ENCODE measurements at regions not wholly inside any gene's neighbourhood (a gene's known extent, or its start where the extent isn't known, plus 50 kb on each side); places are given as distances from the start of the nearest gene placed in this dataset.
"Not testable (repeated sequence)": the region's sequence is repeated elsewhere in the genome, so short reads cannot be mapped to it uniquely, and the experiment has no call there.

DNA sequence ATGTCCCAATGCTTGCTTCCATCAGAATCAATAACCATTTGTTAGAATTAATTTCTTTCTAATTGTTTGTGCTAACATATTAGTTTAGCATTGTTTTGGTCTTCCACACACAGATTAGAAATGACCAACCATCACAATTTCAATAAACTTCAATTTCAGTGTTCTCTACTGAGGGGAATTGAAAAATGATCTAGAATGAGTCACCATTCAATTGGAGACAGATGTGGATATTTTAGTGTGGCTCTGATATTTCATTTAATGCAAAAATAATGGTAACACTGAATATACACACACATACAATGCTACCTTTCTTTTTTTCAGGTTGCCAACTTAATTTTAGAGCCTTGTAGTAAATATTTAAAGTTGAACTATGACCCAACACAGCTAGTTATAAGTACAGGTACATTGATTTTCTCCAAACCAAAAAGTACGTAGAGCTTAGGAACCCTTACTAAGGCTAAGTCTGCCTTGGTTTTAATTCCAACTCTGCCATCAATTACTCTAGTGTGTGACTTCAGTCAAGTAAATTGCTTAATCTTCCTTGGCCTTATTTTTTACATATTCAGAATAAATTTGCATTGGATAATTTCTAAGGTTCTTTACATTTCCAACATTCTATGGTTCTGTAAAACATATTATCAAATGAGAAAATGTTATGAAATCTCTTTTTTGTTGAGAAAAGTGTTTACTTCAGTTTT lies 143.9 kb downstream of the DMRTA1 start:
- Mint-ChIP-seq H3K27me3 (ENCODE audit: low read depth) (no peaks in the 10 kb centered on the region), H3K9me3 (peaks cover 0 to 2% of the 10 kb centered on the region in 2 donors), H3K36me3 (ENCODE audit: insufficient read depth in 2 of 2) (no peaks in the 10 kb centered on the region), H3K4me1 (ENCODE audit: low read depth) (no peaks in the 10 kb centered on the region), H3K27ac (no peak overlapping the region), H3K4me3 (no peak overlapping the region)
- no peak for DNase-seq
- ATAC-seq (replicated peaks in 1 of 2): no peak

DNA sequence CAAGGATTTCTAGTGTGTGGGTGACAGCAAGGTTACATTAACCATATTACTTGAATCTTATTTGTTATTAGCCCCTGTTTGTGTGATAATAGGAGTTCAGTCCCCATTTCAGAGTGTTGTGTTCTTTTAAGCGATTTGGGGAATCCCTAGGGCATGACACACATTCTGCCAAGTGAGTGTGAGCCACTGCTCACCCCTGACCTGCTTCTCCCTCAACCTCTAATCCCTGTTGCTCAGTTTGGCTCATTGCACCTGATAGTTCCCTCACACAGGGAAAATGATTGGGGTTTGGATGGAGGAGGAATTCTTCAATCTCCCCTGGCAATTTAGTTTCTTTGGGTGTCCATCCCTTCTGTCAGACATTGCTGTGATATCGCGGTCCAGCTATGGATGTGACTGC lies 149.2 kb downstream of the DMRTA1 start:
- Mint-ChIP-seq H3K36me3 (ENCODE audit: insufficient read depth in 2 of 2) (no peaks in the 10 kb centered on the region), H3K4me3 (no peak overlapping the region), H3K27ac (no peak overlapping the region), H3K27me3 (ENCODE audit: low read depth) (no peaks in the 10 kb centered on the region), H3K9me3 (no peaks in the 10 kb centered on the region), H3K4me1 (ENCODE audit: low read depth) (no peaks in the 10 kb centered on the region)
- no peak for ATAC-seq (replicated peaks in 1 of 2)
- no peak for DNase-seq

DNA sequence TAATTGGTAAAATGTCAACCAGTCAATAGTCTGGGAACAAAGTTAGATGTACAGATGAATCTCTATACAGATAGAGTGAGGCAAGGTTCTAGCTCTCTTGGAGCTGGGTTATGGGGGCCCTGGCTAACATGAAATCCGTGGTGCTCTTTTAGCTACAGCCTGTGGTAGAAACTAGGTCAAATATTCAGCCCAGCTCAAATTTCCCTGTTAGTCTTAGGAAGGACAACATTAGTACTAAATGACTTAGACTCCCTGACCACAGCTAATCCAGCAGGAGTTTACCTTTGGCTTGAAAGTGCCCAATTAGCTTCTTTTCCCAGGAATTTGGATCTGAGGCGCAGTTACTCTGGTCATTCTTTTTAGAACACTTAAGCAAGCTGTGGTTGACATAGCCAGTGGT lies 170.5 kb downstream of the DMRTA1 start:
- H3K9me3 Mint-ChIP-seq: peaks cover 1 to 9% of the 10 kb centered on the region in 2 donors

GRCh38 chr9:22622815-22623214 lies 176.2 kb downstream of the DMRTA1 start:
- Mint-ChIP-seq H3K27ac (no peak overlapping the region), H3K9me3 (peaks cover 2% of the 10 kb centered on the region in 2 donors), H3K36me3 (ENCODE audit: insufficient read depth in 2 of 2) (no peaks in the 10 kb centered on the region), H3K4me3 (no peak overlapping the region), H3K27me3 (ENCODE audit: low read depth) (no peaks in the 10 kb centered on the region), H3K4me1 (ENCODE audit: low read depth) (no peaks in the 10 kb centered on the region)
- DNase-seq: no peak
- ATAC-seq (replicated peaks in 1 of 2): no peak

More for the DNA sequence above, 170.5 kb downstream of the DMRTA1 start:
- no peak for ATAC-seq (replicated peaks in 1 of 2)
- Mint-ChIP-seq H3K27me3 (ENCODE audit: low read depth) (no peaks in the 10 kb centered on the region), H3K4me3 (no peak overlapping the region), H3K4me1 (ENCODE audit: low read depth) (no peaks in the 10 kb centered on the region), H3K27ac (no peak overlapping the region), H3K36me3 (ENCODE audit: insufficient read depth in 2 of 2) (no peaks in the 10 kb centered on the region)
- DNase-seq: no peak

GRCh38 chr9:22623236-22623635 lies 176.6 kb downstream of the DMRTA1 start:
- no peak for ATAC-seq (replicated peaks in 1 of 2)
- H3K9me3 Mint-ChIP-seq: peaks cover 2% of the 10 kb centered on the region in 2 donors
- DNase-seq: no peak
- no peak overlapping the region for H3K27ac Mint-ChIP-seq
- H3K4me1 Mint-ChIP-seq (ENCODE audit: low read depth): no peaks in the 10 kb centered on the region
- H3K27me3 Mint-ChIP-seq (ENCODE audit: low read depth): no peaks in the 10 kb centered on the region
- H3K36me3 Mint-ChIP-seq (ENCODE audit: insufficient read depth in 2 of 2): no peaks in the 10 kb centered on the region
- no peak overlapping the region for H3K4me3 Mint-ChIP-seq

DNA sequence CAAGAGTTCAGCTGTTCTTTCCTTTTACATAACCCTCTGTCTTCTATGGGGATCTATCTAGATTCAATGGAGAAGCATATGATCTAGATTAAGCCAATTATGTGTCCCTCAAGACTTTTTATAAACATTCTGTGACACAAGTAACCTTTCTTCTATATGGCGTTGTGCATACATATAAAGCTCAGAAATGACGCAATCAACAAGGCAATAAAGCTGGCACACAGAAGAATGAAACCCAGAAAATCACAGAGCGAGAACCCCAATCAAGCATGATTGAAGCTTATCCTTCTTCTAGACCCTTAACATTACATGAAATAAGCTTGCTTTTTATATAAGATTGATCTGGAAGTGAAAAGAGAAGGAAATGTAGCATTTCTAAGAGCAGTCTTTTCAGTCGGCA lies 178.9 kb downstream of the DMRTA1 start:
- DNase-seq: no peak
- Mint-ChIP-seq H3K4me1 (ENCODE audit: low read depth) (no peaks in the 10 kb centered on the region), H3K4me3 (no peak overlapping the region), H3K9me3 (peaks cover 5 to 8% of the 10 kb centered on the region in 2 donors), H3K27me3 (ENCODE audit: low read depth) (no peaks in the 10 kb centered on the region), H3K36me3 (ENCODE audit: insufficient read depth in 2 of 2) (no peaks in the 10 kb centered on the region), H3K27ac (no peak overlapping the region)
- ATAC-seq (replicated peaks in 1 of 2): no peak

DNA sequence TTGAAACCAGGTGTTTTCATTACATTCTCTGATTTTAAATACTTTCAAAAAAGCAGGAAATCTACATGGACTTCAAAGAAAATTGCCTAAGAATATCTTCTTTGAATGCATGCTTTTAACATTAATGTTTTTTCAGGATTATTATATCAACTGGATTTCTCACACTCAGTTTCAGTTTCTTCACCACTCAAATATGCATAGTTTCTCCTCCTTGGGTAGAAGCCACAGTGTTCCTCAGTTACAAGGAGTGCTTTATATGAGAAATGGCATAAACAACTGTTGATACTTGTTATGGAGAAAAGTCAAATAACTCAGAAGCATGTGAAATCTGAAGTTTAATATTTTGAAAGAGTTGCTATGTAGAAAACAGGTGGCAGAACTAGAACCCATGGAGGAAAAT lies 196.9 kb downstream of the DMRTA1 start:
- no peaks in the 10 kb centered on the region for H3K36me3 Mint-ChIP-seq (ENCODE audit: insufficient read depth in 2 of 2)
- H3K4me3 Mint-ChIP-seq: no peak overlapping the region
- H3K27ac Mint-ChIP-seq: no peak overlapping the region
- ATAC-seq (replicated peaks in 1 of 2): no peak
- no peaks in the 10 kb centered on the region for H3K4me1 Mint-ChIP-seq (ENCODE audit: low read depth)
- no peaks in the 10 kb centered on the region for H3K27me3 Mint-ChIP-seq (ENCODE audit: low read depth)
- H3K9me3 Mint-ChIP-seq: no peaks in the 10 kb centered on the region
- DNase-seq: no peak

DNA sequence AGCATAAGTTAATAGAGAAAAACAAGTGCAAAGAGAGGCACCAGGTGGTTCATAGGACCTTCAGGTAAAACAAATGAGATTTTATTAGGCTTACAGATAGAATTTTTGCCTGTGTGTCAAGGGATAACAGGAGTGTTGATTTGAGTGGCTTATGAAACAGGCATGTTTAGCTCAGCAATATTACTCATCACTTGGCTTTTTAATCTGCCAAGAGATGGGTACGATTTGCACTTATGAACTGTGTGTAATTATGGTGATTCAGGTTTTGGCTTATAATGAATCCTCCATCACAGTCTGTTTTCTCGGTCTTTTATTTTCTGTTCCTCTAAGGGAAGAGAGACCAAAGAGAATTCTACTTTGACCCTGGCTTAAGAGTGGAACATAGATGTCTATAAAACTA lies 199.3 kb downstream of the DMRTA1 start:
- no peaks in the 10 kb centered on the region for H3K27me3 Mint-ChIP-seq (ENCODE audit: low read depth)
- H3K36me3 Mint-ChIP-seq (ENCODE audit: insufficient read depth in 2 of 2): no peaks in the 10 kb centered on the region

DNA sequence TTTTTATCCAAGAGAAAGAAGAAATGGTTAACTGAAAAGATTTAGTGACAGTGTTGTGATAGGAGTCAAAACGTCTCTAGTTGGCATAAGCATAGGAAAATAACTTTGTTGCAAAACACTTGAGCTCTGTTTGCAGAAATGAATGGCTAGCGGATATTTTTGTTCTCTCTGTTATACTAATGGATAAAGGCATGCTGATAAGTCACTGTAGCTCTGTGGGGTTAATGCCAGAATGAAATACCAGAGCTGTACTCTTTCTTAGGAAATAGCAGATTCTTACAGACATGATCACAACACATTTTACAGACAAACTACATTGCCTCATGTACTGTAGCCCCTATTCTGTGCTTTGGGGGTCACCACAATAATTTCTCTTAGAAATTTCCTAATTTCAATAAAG lies 202.8 kb downstream of the DMRTA1 start:
- ATAC-seq (replicated peaks in 1 of 2): no peak
- DNase-seq: no peak
- H3K27ac Mint-ChIP-seq: no peak overlapping the region
- H3K9me3 Mint-ChIP-seq: peaks cover 0 to 6% of the 10 kb centered on the region in 2 donors
- H3K36me3 Mint-ChIP-seq (ENCODE audit: insufficient read depth in 2 of 2): no peaks in the 10 kb centered on the region
- no peaks in the 10 kb centered on the region for H3K27me3 Mint-ChIP-seq (ENCODE audit: low read depth)
- no peak overlapping the region for H3K4me3 Mint-ChIP-seq
- no peaks in the 10 kb centered on the region for H3K4me1 Mint-ChIP-seq (ENCODE audit: low read depth)

More for the DNA sequence above, 199.3 kb downstream of the DMRTA1 start:
- H3K4me1 Mint-ChIP-seq (ENCODE audit: low read depth): no peaks in the 10 kb centered on the region
- H3K27ac Mint-ChIP-seq: no peak overlapping the region
- H3K9me3 Mint-ChIP-seq: no peaks in the 10 kb centered on the region
- DNase-seq (no peak), ATAC-seq (replicated peaks in 1 of 2) (no peak)
- H3K4me3 Mint-ChIP-seq: no peak overlapping the region

DNA sequence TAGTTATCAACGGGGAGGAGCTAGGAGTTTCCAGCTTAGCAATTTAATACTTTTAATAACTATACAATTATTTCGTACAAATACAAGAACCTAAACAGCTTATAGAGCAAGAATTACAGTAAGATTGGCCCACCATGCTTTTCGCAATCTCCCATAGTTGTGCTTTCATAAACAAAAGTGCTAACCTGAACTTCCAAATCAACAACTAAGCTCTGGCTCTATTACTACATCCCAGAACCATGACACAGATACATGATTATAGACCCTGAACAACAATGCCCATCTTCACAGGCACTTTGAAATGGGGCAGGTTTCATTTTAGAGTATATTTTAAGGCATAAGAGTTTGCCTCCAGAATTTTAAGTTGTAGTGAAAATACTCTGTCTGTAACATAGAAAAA lies 203.5 kb downstream of the DMRTA1 start:
- Mint-ChIP-seq H3K4me3 (no peak overlapping the region), H3K27ac (no peak overlapping the region), H3K36me3 (ENCODE audit: insufficient read depth in 2 of 2) (no peaks in the 10 kb centered on the region), H3K9me3 (peaks cover 0 to 6% of the 10 kb centered on the region in 2 donors), H3K4me1 (ENCODE audit: low read depth) (no peaks in the 10 kb centered on the region), H3K27me3 (ENCODE audit: low read depth) (no peaks in the 10 kb centered on the region)
- ATAC-seq (replicated peaks in 1 of 2): no peak
- DNase-seq: no peak

GRCh38 chr9:22650946-22651345 lies 204.3 kb downstream of the DMRTA1 start:
- H3K36me3 Mint-ChIP-seq (ENCODE audit: insufficient read depth in 2 of 2): no peaks in the 10 kb centered on the region
- no peaks in the 10 kb centered on the region for H3K4me1 Mint-ChIP-seq (ENCODE audit: low read depth)

DNA sequence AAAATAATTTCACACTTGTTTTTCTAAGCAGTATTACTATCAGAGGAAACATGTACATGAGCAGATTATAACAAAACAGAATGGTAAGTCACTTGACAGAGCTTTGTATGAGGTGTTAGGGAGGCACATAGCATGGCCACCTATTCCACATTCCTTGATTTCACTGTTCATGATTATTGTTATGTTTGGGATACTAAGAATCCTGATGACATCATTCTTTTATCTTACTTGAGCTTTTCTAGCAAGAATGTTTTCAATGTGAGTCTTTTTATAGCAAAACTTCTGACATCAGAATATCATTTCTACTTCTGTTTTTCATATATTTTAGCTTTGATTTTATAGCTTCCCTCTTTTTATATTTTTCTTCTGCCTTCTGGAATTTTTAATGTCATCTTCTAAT lies 208.2 kb downstream of the DMRTA1 start:
- DNase-seq: no peak
- Mint-ChIP-seq H3K4me1 (ENCODE audit: low read depth) (no peaks in the 10 kb centered on the region), H3K27ac (no peak overlapping the region), H3K27me3 (ENCODE audit: low read depth) (no peaks in the 10 kb centered on the region), H3K36me3 (ENCODE audit: insufficient read depth in 2 of 2) (no peaks in the 10 kb centered on the region), H3K9me3 (peaks cover 0 to 6% of the 10 kb centered on the region in 2 donors), H3K4me3 (no peak overlapping the region)
- no peak for ATAC-seq (replicated peaks in 1 of 2)

More at GRCh38 chr9:22650946-22651345, 204.3 kb downstream of the DMRTA1 start:
- DNase-seq: no peak
- no peak for ATAC-seq (replicated peaks in 1 of 2)
- Mint-ChIP-seq H3K4me3 (no peak overlapping the region), H3K27me3 (ENCODE audit: low read depth) (no peaks in the 10 kb centered on the region), H3K27ac (no peak overlapping the region), H3K9me3 (peaks cover 0 to 6% of the 10 kb centered on the region in 2 donors)

- DNase-seq: no peak
- Mint-ChIP-seq H3K9me3 (peaks cover 0 to 5% of the 10 kb centered on the region in 2 donors), H3K36me3 (ENCODE audit: insufficient read depth in 2 of 2) (no peaks in the 10 kb centered on the region), H3K27me3 (ENCODE audit: low read depth) (no peaks in the 10 kb centered on the region), H3K27ac (no peak overlapping the region), H3K4me1 (ENCODE audit: low read depth) (no peaks in the 10 kb centered on the region), H3K4me3 (no peak overlapping the region)
- ATAC-seq (replicated peaks in 1 of 2): no peak
These were observed 211.1 kb downstream of the DMRTA1 start for GRCh38 chr9:22657713-22658112.

- H3K9me3 Mint-ChIP-seq; H3K27ac Mint-ChIP-seq; H3K36me3 Mint-ChIP-seq (ENCODE audit: insufficient read depth in 2 of 2); ATAC-seq (replicated peaks in 1 of 2); H3K4me1 Mint-ChIP-seq (ENCODE audit: low read depth); DNase-seq; H3K4me3 Mint-ChIP-seq; H3K27me3 Mint-ChIP-seq (ENCODE audit: low read depth): not testable (repeated sequence)
These were observed 211.9 kb downstream of the DMRTA1 start for GRCh38 chr9:22658484-22658883.

All from activated T-cell treated with anti-CD3 and anti-CD28 coated beads, Interleukin-2, amount 50 U/mL, for 72 hours (primary cell).